NCI-H345 (cell line): ENCODE measurements at regions not wholly inside any gene's neighbourhood (a gene's known extent, or its start where the extent isn't known, plus 50 kb on each side); places are given as distances from the start of the nearest gene placed in this dataset.
"Not testable (repeated sequence)": the region's sequence is repeated elsewhere in the genome, so short reads cannot be mapped to it uniquely, and the experiment has no call there.

Experiments used
- DNase-seq: peaks from one replicate; lab custom pipeline; 2025; lab: John Stamatoyannopoulos, UW

DNA sequence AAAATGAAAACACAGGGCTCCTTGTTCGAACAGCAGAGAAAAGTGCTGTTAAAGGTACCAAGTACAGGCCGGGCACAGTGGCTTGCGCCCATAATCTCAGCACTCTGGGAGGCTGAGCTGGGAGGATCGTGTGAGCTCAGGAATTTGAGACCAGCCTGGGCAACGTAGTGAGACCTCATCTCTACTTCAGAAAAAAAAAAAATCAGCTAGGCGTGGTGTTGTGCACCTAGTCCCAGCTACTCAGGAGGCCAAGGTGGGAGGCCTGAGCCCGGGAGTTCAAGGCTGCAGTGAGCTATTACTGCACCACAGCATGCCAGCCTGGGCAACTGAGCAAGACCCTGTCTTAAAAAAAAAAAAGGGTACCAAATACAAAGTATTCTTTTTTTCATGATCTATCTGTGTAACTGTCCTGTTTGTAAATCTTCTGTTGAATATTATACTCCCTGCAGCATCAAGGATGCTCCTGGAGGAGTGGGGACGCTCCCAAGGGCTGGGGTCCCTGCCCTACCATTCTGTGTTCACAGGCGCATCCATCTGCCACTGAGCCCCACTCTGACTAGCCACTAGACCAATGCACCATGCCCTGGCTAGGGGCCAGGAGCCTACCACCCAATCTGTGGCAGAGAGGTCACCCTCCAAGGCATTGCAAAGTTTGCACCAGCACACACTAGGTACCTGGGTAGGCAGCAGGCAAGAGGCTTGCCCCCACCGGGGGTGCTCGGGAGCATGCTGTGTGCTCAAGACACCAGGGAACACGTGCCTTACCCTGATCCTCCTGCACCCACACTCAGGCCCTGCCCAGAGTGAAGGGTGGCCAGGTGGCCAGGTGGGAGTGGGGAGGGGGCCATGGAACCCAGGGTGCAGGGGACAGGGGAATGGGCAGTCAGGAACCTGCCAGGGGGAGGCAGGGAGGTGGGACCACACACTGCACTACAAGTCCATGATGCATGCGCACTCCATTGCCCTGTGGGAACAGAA lies 67.3 kb upstream of the KMT2C start:
- no peak for DNase-seq

DNA sequence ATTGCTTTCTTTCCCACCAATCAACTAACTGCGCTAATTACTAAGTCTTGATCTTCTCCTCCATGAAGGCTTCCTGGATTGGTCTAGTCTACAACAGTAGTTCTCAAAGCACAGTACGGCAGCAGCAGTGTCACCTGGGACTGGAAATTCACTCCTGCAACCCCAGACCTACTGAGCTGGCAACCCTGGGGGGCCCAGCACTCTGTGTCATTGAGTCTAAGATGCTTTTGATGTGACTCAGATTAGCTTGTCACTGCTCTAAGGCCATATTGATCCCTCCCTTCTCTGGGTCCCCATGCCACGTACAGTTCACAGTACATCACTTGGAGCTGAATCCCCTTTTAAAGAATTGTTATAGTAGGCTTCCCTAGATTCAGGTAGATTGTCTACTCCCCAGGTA lies 65.7 kb upstream of the KMT2C start:
- no peak for DNase-seq

DNA sequence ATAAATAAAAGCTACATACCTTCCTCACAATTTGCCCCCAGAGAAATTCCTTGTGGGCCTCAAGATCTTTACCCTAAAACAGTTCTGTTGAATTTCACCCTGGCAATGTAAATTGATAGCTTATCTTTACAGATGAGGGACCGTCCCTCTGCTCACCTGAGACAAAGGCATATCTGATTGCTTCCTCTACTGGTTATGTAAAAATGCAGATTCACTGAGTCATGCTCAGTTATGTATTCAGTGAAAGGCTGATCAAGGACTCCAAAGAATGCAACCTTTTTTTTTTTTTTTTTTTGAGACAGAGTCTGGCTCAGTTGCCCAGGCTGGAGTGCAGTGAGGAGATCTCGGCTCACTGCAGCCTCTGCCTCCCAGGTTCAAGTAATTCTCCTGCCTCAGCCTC lies 64.2 kb upstream of the KMT2C start:
- DNase-seq = not testable (repeated sequence)

DNA sequence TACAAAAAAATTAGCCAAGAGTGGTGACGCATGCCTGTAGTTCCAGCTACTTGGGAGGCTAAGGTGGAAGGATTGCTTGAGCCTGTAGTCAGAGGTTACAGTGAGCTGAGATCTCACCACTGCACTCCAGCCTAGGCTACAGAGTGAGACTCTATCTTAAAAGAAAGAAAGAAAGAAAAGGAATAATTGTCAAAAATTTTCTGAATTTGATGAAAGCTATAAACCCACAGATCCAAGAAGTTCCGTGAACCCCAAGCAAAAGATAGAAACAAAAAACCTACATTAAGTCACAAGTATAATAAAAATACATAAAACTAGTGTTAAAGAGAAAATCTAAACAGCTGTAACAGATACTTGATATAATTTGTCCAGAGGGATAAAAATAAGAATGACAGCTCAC lies 60.1 kb upstream of the KMT2C start:
- no peak for DNase-seq

DNA sequence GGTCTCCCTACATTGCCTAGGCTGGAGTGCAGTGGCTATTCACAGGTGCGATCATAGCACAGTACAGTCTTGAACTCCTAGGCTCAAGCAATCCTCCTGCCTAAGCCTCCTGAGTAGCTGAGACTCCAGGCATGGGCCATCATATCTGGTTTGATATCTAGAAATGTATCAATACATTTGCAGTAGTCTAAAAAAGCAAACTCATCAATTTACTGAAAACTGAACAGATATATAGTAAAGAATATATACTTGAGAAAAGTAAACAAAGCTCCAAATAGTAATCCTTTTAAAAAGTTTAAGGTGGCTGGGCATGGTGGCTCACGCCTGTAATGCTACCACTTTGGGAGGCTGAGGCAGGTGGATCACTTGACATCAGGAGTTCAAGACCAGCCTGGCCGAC lies 57.1 kb upstream of the KMT2C start:
- DNase-seq = no peak

DNA sequence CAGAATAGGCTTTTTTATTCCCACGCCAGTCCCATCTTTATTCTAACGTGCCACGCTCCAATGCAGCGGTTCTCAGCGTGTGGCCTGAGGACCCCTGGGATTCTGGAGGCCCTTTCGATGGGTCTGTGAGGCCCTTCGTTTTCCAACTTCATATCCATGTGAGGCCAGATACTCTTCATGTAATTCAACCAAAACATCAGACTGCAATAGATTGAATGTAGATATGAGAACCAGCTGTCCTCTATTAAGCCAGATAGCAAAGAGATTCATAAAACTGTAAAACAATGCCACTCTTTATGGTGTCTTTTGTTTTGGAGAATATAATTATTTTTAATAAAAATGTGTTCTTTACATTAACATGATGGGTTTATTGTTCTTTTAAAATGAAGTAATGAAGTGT lies 53.2 kb upstream of the KMT2C start:
- no peak for DNase-seq

DNA sequence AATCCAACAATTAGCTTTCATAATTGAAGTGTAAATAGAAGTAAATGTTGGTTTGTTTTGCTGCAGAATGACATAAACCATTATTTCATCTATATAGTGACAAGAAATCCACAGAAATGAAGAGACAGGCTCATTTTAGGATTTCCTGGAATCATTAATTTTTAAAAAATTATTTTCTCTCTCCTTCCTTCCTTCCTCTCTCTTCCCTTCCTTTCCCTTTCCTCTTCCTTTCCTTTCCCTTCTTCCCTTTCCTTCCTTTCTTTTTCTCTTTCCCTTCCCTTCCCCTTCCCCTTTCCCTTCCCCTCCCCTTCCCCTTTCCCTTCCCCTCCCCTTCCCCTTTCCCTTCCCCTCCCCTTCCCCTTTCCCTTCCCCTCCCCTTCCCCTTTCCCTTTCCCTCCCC lies 51.2 kb upstream of the KMT2C start:
- no peak for DNase-seq

DNA sequence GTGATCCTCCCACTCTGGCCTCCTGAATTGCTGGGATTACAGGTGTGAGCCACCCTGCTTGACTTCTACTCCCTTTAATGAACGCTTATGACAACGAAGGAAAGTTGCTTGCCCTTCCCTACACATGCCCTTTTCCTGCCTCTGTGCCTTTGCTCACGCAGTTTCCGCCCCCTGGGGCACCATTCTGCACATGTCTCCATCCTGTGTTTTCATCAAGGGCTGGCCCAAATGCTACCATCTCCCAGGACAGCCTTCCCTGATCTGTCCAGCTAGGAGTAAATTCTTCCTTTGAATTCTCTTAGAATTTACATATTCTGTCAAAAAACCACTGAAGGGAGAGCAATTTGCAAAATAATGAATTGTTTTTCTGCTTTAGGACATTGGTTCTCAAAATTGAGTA lies 50.0 kb upstream of the KMT2C start:
- no peak for DNase-seq
